Ovary (tissue), 7 donors: ENCODE measurements at regions not wholly inside any gene's neighbourhood (a gene's known extent, or its start where the extent isn't known, plus 50 kb on each side); places are given as distances from the start of the nearest gene placed in this dataset.
"Not testable (repeated sequence)": the region's sequence is repeated elsewhere in the genome, so short reads cannot be mapped to it uniquely, and the experiment has no call there.

Experiments used
- DNase-seq, 5 donors: peaks; one replicate each; pipeline ENCODE4 v3.0.0-alpha.2; 2019 to 2020
- H3K27ac ChIP-seq, 2 donors: fragments of 200-600 bp; one replicate each; pipeline versions ENCODE4 v1.5.1 to v1.8.0; 2019 to 2022
- H3K27me3 ChIP-seq: fragments of 200-600 bp; one replicate; pipeline ENCODE4 v1.8.0; 2022
- H3K36me3 ChIP-seq: fragments of 200-600 bp; sonication (generic); one replicate; pipeline ENCODE4 v1.5.1; 2019
- H3K4me1 ChIP-seq: one replicate; pipeline ENCODE4 v1.8.1; 2013; ENCODE audit warnings: mild to moderate bottlenecking, moderate library complexity; ENCODE audit not compliant: insufficient read depth
- H3K4me3 ChIP-seq: fragments of 200-600 bp; sonication (generic); one replicate; pipeline ENCODE4 v1.5.1; 2017
- H3K9me3 ChIP-seq, 2 donors: fragments of 200-600 bp in 1 of 2; sonication (generic) in 1 of 2; one replicate each; pipeline versions ENCODE4 v1.5.1 to v1.8.1; 2013 to 2019; ENCODE audit warnings: mild to moderate bottlenecking in 1 of 2, moderate library complexity in 1 of 2
- EP300 ChIP-seq: sonication (generic); formaldehyde crosslinking; IDR thresholded peaks from one replicate; pipeline ENCODE4 v1.6.1; 2017; ENCODE audit warnings: antibody characterized with exemption
- POLR2A ChIP-seq: fragments of 450-650 bp; IDR thresholded peaks from one replicate; pipeline ENCODE4 v1.6.1; 2017; ENCODE audit warnings: antibody characterized with exemption, mild to moderate bottlenecking, moderate library complexity
- WGBS, 3 donors: extraction: QIAGEN DNeasy Blood & Tissue Kit in 1 of 3; methylation state at CpG; one replicate each; pipeline versions ENCODE4 v1.1.5 to v1.1.7; 2013 to 2017; 5-methylcytosine and 5-hydroxymethylcytosine counted together
- intact Hi-C, 4 donors: fragments of 100-400 bp; cut with DNase I; formaldehyde crosslinking; loops; one replicate each; pipeline versions ENCODE4 v1.11.0 to v1.15.1; 2022 to 2023
- TF ChIP-seq, protein P1 (sequence below), 3 donors: fragments of 450-650 bp in 2 of 3; fragments of 200-600 bp in 1 of 3; IDR thresholded peaks; one replicate each; pipeline versions ENCODE4 v1.5.1 to v1.8.0; 2016 to 2022; ENCODE audit warnings: antibody characterized with exemption in 3 of 3, mild to moderate bottlenecking in 1 of 3
- donor health status: DM: no; HTN: no; CAD: no; lungs with moderate emphysema.
- donor health status: DM: no; HTN: no; CAD: no.
- donor health status: Bipolar disorder and iron deficiency.
- donor health status: DM: no; HTN: no; CAD: no.
- donor health status: DM: yes; HTN: yes; CAD: no.

DNA sequence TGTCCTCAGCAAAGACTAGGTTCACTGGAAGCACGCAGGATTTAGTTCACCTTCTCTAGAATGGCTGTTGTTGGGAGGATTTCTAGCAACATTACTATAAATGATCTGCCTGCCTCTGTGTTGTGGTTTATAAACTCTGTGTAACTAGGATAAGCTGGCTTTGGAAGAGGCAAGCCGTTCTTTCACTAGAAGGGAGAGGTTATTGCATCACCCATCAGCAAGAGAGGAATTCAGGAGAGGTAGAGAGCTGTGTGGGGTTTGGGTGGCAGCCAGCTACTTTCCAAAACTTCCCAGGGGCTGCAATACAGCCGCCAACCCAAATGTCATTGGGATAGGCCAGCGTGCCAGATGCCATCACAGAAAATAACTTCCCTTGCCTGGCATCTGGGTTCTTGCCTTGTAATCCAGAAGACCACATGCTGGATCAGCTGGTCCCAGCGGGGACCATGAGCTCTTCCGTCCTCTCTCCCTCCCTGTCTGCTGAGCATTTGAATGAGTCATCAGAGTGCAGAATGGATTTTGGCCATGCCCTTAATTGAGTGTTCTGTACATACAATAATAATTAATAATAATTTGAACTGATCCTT is 95.7 kb upstream of the RBFOX1 start:
- H3K27ac ChIP-seq = no peak overlapping the region
- H3K4me3 ChIP-seq = no peak overlapping the region
- intact Hi-C loops = no loop called here
- no peak for DNase-seq
- H3K36me3 ChIP-seq = no peaks in the 10 kb centered on the region
- no peaks in the 10 kb centered on the region for H3K4me1 ChIP-seq
- no peaks in the 10 kb centered on the region for H3K9me3 ChIP-seq
- TF ChIP-seq, protein P1, sequence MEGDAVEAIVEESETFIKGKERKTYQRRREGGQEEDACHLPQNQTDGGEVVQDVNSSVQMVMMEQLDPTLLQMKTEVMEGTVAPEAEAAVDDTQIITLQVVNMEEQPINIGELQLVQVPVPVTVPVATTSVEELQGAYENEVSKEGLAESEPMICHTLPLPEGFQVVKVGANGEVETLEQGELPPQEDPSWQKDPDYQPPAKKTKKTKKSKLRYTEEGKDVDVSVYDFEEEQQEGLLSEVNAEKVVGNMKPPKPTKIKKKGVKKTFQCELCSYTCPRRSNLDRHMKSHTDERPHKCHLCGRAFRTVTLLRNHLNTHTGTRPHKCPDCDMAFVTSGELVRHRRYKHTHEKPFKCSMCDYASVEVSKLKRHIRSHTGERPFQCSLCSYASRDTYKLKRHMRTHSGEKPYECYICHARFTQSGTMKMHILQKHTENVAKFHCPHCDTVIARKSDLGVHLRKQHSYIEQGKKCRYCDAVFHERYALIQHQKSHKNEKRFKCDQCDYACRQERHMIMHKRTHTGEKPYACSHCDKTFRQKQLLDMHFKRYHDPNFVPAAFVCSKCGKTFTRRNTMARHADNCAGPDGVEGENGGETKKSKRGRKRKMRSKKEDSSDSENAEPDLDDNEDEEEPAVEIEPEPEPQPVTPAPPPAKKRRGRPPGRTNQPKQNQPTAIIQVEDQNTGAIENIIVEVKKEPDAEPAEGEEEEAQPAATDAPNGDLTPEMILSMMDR (IDR thresholded peaks at IDR 0.05) = no peak
- no peak for TF ChIP-seq POLR2A
- TF ChIP-seq EP300 = no peak
- WGBS, 3 donors = 49 to 74% (median 66%) methylated on average over 6 of the region's 6 CpGs
- H3K27me3 ChIP-seq = no peaks in the 10 kb centered on the region

DNA sequence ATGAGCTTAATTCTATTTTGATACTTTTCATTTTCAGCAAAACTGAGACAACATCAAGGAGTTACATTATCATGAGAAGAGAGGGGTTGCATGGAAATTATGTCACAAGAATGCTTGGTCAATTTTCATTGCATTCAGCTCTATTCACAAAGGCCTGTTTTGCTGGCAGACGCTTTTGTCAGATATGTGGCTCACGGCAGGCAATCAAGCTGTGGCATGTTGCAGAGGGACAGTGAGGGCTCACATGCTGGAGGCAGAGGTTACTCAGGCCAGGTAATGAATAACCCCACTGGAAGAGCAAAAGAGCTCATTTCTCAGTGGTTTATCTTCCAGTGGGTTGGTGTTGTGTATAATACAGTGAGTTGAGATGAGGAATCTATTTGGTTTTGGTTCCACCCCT is 98.7 kb upstream of the RBFOX1 start:
- intact Hi-C loops = no loop called here
- no peak for DNase-seq
- no peaks in the 10 kb centered on the region for H3K9me3 ChIP-seq
- no peak overlapping the region for H3K4me3 ChIP-seq
- H3K4me1 ChIP-seq = no peaks in the 10 kb centered on the region
- WGBS, 3 donors = 61 to 77% (median 67%) methylated on average over 2 of the region's 2 CpGs
- no peaks in the 10 kb centered on the region for H3K36me3 ChIP-seq
- H3K27ac ChIP-seq = no peak overlapping the region
- no peaks in the 10 kb centered on the region for H3K27me3 ChIP-seq
- TF ChIP-seq POLR2A (no peak), EP300 (no peak)
- TF ChIP-seq, protein P1 (IDR thresholded peaks at IDR 0.05) = no peak

DNA sequence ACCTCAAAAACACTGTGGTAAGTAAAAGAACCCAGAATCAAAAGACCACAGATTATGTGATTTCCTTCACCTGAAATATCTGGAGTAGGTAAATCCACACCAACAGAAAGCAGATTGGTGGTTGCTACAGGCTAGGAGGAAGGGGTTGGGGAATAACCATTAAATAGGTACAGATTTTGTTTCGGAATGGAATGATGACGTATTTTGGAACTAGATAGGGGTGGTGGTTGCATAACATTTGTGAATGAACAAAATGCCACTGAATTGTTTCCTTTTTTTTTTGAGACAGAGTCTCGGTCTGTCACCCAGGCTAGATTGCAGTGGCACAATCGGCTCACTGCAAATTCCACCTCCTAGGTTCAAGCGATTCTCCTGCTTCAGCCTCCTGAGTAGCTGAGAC is 100.9 kb upstream of the RBFOX1 start:
- TF ChIP-seq, protein P1 (IDR thresholded peaks at IDR 0.05) = no peak
- TF ChIP-seq POLR2A (no peak), EP300 (no peak)
- Histone ChIP-seq H3K27ac (no peak overlapping the region), H3K4me1 (no peaks in the 10 kb centered on the region), H3K4me3 (no peak overlapping the region), H3K27me3 (no peaks in the 10 kb centered on the region), H3K9me3 (no peaks in the 10 kb centered on the region), H3K36me3 (no peaks in the 10 kb centered on the region)
- 94 to 97% (median 95%) methylated on average over 5 of the region's 5 CpGs for WGBS, 3 donors
- no peak for DNase-seq
- intact Hi-C loops = no loop called here

DNA sequence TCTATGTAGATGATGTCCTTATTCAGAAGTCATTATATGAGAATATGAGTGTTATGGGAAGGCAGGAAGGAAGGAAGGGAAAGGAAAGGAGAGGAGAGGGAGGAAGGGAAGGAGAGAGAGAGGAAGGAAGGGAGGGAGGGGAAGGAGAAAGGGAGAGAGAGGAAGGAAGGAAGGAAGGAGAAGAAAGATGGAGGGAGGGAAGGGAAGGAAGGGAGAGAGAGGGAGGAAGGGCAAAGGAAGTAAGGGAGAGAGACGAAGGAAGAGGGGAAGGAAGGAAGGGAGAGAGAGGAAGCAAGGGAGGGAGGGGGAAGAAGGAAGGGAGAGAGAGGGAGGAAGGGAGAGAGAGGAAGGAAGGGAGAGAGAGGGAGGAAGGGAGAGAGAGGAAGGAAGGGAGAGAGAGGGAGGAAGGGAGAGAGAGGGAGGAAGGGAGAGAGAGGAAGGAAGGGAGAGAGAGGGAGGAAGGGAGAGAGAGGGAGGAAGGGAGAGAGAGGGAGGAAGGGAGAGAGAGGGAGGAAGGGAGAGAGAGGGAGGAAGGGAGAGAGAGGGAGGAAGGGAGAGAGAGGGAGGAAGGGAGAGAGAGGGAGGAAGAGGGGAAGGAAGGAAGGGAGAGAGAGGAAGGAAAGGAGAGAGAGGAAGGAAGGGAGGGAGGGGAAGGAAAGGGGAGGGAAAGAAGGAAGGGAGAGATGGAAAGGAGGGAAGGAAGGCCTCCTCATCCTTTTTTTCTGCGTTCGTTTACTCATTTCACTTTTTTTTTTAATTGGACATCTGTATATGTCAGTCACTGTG is 103.0 kb upstream of the RBFOX1 start:
- H3K4me3 ChIP-seq, H3K27ac ChIP-seq, DNase-seq, H3K36me3 ChIP-seq, H3K27me3 ChIP-seq, intact Hi-C loops, H3K9me3 ChIP-seq, H3K4me1 ChIP-seq: not testable (repeated sequence)
- WGBS, 3 donors = 73 to 81% (median 75%) methylated on average over 3 of the region's 3 CpGs

DNA sequence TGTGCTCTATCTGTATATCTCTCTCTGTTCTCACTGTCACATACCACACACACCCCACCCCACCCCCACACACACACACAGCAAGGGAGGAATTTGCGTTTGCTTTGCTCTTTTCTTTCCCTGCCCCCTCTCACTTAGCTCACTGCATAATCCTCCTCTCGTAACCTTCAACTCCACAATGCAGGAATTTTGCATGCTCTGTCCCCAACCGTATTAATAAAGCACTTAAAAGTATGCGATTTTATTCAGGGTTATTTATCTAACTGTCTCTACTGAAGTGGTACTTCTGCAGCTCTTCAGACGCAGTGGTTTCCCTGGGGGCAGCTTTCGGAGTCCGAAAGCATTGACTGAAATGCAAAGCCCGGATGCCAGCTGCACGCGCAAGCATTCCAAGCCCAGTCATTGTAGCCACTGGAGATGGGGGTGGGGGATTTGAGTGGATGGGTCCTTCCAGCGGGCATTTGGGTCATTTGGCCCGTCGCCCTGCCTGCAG is 105.4 kb upstream of the RBFOX1 start:
- no peak for DNase-seq
- Histone ChIP-seq H3K27ac (no peak overlapping the region), H3K9me3 (no peaks in the 10 kb centered on the region), H3K4me1 (no peaks in the 10 kb centered on the region), H3K36me3 (no peaks in the 10 kb centered on the region), H3K4me3 (no peak overlapping the region), H3K27me3 (no peaks in the 10 kb centered on the region)
- WGBS, 3 donors = 22 to 36% (median 35%) methylated on average over 13 of the region's 13 CpGs
- TF ChIP-seq POLR2A = no peak
- no peak for TF ChIP-seq EP300
- TF ChIP-seq, protein P1 (IDR thresholded peaks at IDR 0.05) = no peak
- intact Hi-C loops = no loop called here
